ENCODE measurements at regions not wholly inside any gene's neighbourhood (a gene's known extent, or its start where the extent isn't known, plus 50 kb on each side); places are given as distances from the start of the nearest gene placed in this dataset.

- DNase-seq (ENCODE audit: low spot score), result peak; percentile 9
Measured at GRCh38 chr22:48047722-48048500, 1285.5 kb downstream of the TBC1D22A start.

GRCh38 chr22:48045369-48045768 is 1282.9 kb downstream of the TBC1D22A start:
- DNase-seq (ENCODE audit: low spot score), result no peak

- peak; percentile 2 for DNase-seq (ENCODE audit: low spot score)
Measured at GRCh38 chr22:48044487-48045060, 1282.1 kb downstream of the TBC1D22A start.

- DNase-seq (ENCODE audit: low spot score), result no peak
Measured at GRCh38 chr22:48043581-48043980, 1281.1 kb downstream of the TBC1D22A start.

- no peak for DNase-seq (ENCODE audit: low spot score)
Measured at GRCh38 chr22:48042621-48043395, 1280.4 kb downstream of the TBC1D22A start.

GRCh38 chr22:48039326-48039725 is 1276.9 kb downstream of the TBC1D22A start:
- no peak for DNase-seq (ENCODE audit: low spot score)

GRCh38 chr22:48037618-48038017 is 1275.2 kb downstream of the TBC1D22A start:
- DNase-seq (ENCODE audit: low spot score), result no peak

GRCh38 chr22:48035897-48036296 is 1273.4 kb downstream of the TBC1D22A start:
- no peak for DNase-seq (ENCODE audit: low spot score)

GRCh38 chr22:48031589-48031988 is 1269.1 kb downstream of the TBC1D22A start:
- no peak for DNase-seq (ENCODE audit: low spot score)

- DNase-seq (ENCODE audit: low spot score), result no peak
Measured at GRCh38 chr22:48025096-48025495, 1262.6 kb downstream of the TBC1D22A start.

GRCh38 chr22:48021991-48022401 is 1259.5 kb downstream of the TBC1D22A start:
- DNase-seq (ENCODE audit: low spot score), result no peak

GRCh38 chr22:48018346-48018745 is 1255.9 kb downstream of the TBC1D22A start:
- no peak for DNase-seq (ENCODE audit: low spot score)

- DNase-seq (ENCODE audit: low spot score), result no peak
Measured at GRCh38 chr22:48015701-48016100, 1253.3 kb downstream of the TBC1D22A start.

- no peak for DNase-seq (ENCODE audit: low spot score)
Measured at GRCh38 chr22:48004936-48005335, 1242.5 kb downstream of the TBC1D22A start.

GRCh38 chr22:48004038-48004437 is 1241.6 kb downstream of the TBC1D22A start:
- no peak for DNase-seq (ENCODE audit: low spot score)

- no peak for DNase-seq (ENCODE audit: low spot score)
Measured at GRCh38 chr22:48001101-48001500, 1238.7 kb downstream of the TBC1D22A start.

- DNase-seq (ENCODE audit: low spot score), result no peak
Measured at GRCh38 chr22:47997612-47998011, 1235.2 kb downstream of the TBC1D22A start.

GRCh38 chr22:47997052-47997590 is 1234.7 kb downstream of the TBC1D22A start:
- no peak for DNase-seq (ENCODE audit: low spot score)

- no peak for DNase-seq (ENCODE audit: low spot score)
Measured at GRCh38 chr22:47996446-47996857, 1234.0 kb downstream of the TBC1D22A start.

- no peak for DNase-seq (ENCODE audit: low spot score)
Measured at GRCh38 chr22:47995718-47996117, 1233.3 kb downstream of the TBC1D22A start.

- no peak for DNase-seq (ENCODE audit: low spot score)
Measured at GRCh38 chr22:47995264-47995627, 1232.8 kb downstream of the TBC1D22A start.

- DNase-seq (ENCODE audit: low spot score), result no peak
Measured at GRCh38 chr22:47994601-47995263, 1232.3 kb downstream of the TBC1D22A start.
